GM23338 (cell line): ENCODE measurements at regions not wholly inside any gene's neighbourhood (a gene's known extent, or its start where the extent isn't known, plus 50 kb on each side); places are given as distances from the start of the nearest gene placed in this dataset.

Source experiments
- CTCF ChIP-seq, 2 experiments: fragments of 200-600 bp in 1 of 2; sonication (generic) in 1 of 2; conservative IDR thresholded peaks; 2 replicates each; pipeline versions ENCODE4 v1.5.1 to v1.6.1; 2016 to 2017; ENCODE audit warnings: antibody characterized with exemption in 2 of 2, low read depth in 2 of 2, mild to moderate bottlenecking in 2 of 2, moderate library complexity in 1 of 2
- ETS1 ChIP-seq: IDR thresholded peaks from 2 replicates; pipeline ENCODE4 v1.6.1; 2016; ENCODE audit warnings: antibody characterized with exemption
- EZH2 ChIP-seq: fragments of 200-600 bp; sonication (generic); IDR thresholded peaks from one replicate; pipeline ENCODE4 v1.8.0; 2017; ENCODE audit warnings: antibody characterized with exemption, mild to moderate bottlenecking, low read depth; ENCODE audit not compliant: unreplicated experiment
- EZH2phosphoT487 ChIP-seq: fragments of 200-600 bp; sonication (generic); IDR thresholded peaks from one replicate; pipeline ENCODE4 v1.8.1; 2018; ENCODE audit warnings: antibody characterized with exemption; ENCODE audit not compliant: unreplicated experiment
- POLR2AphosphoS5 ChIP-seq: IDR thresholded peaks from 2 replicates; pipeline ENCODE4 v1.6.1; 2016; ENCODE audit warnings: antibody characterized with exemption, low read depth
- STAT1 ChIP-seq: IDR thresholded peaks from one replicate; pipeline ENCODE4 v1.6.1; 2016; ENCODE audit warnings: antibody characterized with exemption; ENCODE audit not compliant: unreplicated experiment

DNA sequence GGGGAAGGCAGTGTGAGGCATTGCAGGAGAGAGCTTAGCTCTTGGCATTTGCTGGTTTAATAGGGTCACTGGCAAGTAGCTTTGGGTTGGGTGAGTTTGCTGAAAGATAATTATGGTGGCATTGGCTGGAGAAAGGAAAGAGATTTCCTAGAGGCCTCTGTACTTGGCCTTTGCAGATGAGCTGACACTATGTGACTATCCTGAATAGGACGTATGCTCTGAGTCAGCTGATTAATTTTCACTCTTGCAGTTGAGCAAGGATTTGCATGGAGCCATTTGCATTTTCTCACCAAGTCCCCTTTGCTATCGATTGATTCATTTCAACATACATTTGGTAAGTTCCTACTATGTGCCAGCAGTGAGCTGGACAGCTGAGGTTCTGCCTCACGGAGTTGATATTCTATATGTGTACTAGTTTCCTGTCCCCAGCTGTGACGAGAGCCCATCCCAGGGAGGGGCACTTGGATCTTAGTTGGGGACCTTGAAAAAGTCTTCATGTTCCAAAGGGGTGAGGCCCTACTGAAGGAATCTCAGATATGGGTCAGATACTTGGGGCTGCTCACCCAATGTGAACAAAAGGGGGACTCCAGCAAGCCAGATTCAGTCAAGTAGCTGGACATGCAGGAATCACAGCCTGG lies 245.7 kb downstream of the LOXHD1 start:
- TF ChIP-seq ETS1 (no peak), CTCF (conservative IDR thresholded peaks at IDR 0.05; ENCODE audit: low read depth in 2 of 2) (no peak), EZH2 (no peak), STAT1 (no peak), POLR2AphosphoS5 (no peak), EZH2phosphoT487 (no peak)
